IMR-90 (cell line): ENCODE measurements at regions not wholly inside any gene's neighbourhood (a gene's known extent, or its start where the extent isn't known, plus 50 kb on each side); places are given as distances from the start of the nearest gene placed in this dataset.

ENCODE experiments used
- ATAC-seq: fragments of 200-7000 bp; cut with Tn5 transposase; 2 replicates; pipeline ENCODE4 v1.9.1; 2020; ENCODE audit warnings: low read depth, mild to moderate bottlenecking, moderate library complexity
- BruUV-seq: library from RNA; stranded (reverse); fragments of 400-500 nt; replicated peaks from 2 replicates; lab custom pipeline; 2021; lab: Mats Ljungman, UMichigan
- CTCF ChIA-PET: fragments of 300-600 bp; formaldehyde crosslinking; extraction: SDS; loops from one replicate; lab custom pipeline; 2021; ENCODE audit warnings: antibody characterized with exemption; lab: Yijun Ruan, JAX
- POLR2A ChIA-PET: fragments of 300-600 bp; sonication (Branson Sonifier 250); formaldehyde crosslinking; loops from one replicate; lab custom pipeline; 2022; ENCODE audit warnings: antibody characterized with exemption; ENCODE audit not compliant: unreplicated experiment; lab: Charles Lee
- DNase-seq: peaks from one replicate; pipeline ENCODE4 v3.0.0; 2013
- H2AFZ ChIP-seq: replicated peaks from 2 replicates; pipeline ENCODE3; 2013; ENCODE audit warnings: low read length, mild to moderate bottlenecking; ENCODE audit not compliant: poor library complexity
- H2AK5ac ChIP-seq: 2 replicates; pipeline ENCODE4 v1.6.1; 2013; ENCODE audit warnings: low read depth, low read length, inconsistent platforms
- H2AK9ac ChIP-seq: replicated peaks from 2 replicates; pipeline ENCODE3; 2013; ENCODE audit warnings: mild to moderate bottlenecking, low read depth, low read length, moderate library complexity; ENCODE audit not compliant: poor library complexity
- H2BK120ac ChIP-seq: 2 replicates; pipeline ENCODE4 v1.6.1; 2013; ENCODE audit warnings: low read depth, low read length, inconsistent platforms
- H2BK15ac ChIP-seq: 3 replicates; pipeline ENCODE4 v1.6.1; 2013; ENCODE audit warnings: low read depth, low read length, inconsistent platforms
- H2BK20ac ChIP-seq: 2 replicates; pipeline ENCODE4 v1.6.1; 2013; ENCODE audit warnings: low read depth, mild to moderate bottlenecking, inconsistent platforms, low read length, moderate library complexity
- H2BK5ac ChIP-seq: 2 replicates; pipeline ENCODE4 v1.6.1; 2013; ENCODE audit warnings: mild to moderate bottlenecking, low read depth, low read length, inconsistent platforms; ENCODE audit not compliant: poor library complexity, severe bottlenecking
- H3K14ac ChIP-seq: replicated peaks from 2 replicates; pipeline ENCODE4 v1.6.1; 2013; ENCODE audit warnings: low read depth, low read length, inconsistent platforms
- H3K18ac ChIP-seq: 2 replicates; pipeline ENCODE4 v1.6.1; 2013; ENCODE audit warnings: low read depth, low read length, control low read depth
- H3K23ac ChIP-seq: 2 replicates; pipeline ENCODE4 v1.6.1; 2013; ENCODE audit warnings: low read depth, low read length, inconsistent platforms
- H3K27ac ChIP-seq: 2 replicates; pipeline ENCODE4 v1.5.1; 2013; ENCODE audit warnings: mild to moderate bottlenecking, control low read depth, low read length; ENCODE audit not compliant: insufficient read depth
- H3K27me3 ChIP-seq: 2 replicates; pipeline ENCODE4 v1.6.1; 2013; ENCODE audit warnings: low read length; ENCODE audit not compliant: control insufficient read depth, insufficient read depth
- H3K36me3 ChIP-seq: 2 replicates; pipeline ENCODE4 v1.6.1; 2013; ENCODE audit warnings: low read length, mixed read lengths; ENCODE audit not compliant: control insufficient read depth, insufficient read depth
- H3K4ac ChIP-seq: 2 replicates; pipeline ENCODE4 v1.6.1; 2013; ENCODE audit warnings: low read depth, low read length, inconsistent platforms
- H3K4me1 ChIP-seq: 2 replicates; pipeline ENCODE4 v1.6.1; 2013; ENCODE audit warnings: low read length, mixed read lengths; ENCODE audit not compliant: control insufficient read depth, insufficient read depth
- H3K4me2 ChIP-seq: 2 replicates; pipeline ENCODE4 v1.6.1; 2013; ENCODE audit warnings: low read depth, mild to moderate bottlenecking, control low read depth, low read length, moderate library complexity
- H3K4me3 ChIP-seq: 2 replicates; pipeline ENCODE4 v1.5.1; 2013; ENCODE audit warnings: low read depth, mild to moderate bottlenecking, control low read depth, low read length, moderate library complexity; ENCODE audit not compliant: insufficient read depth
- H3K56ac ChIP-seq: 2 replicates; pipeline ENCODE4 v1.6.1; 2013; ENCODE audit warnings: low read length, inconsistent platforms; ENCODE audit not compliant: insufficient read depth; ENCODE audit errors: extremely low read depth
- H3K79me1 ChIP-seq, 2 experiments: 2 replicates each; pipeline ENCODE4 v1.6.1; 2013; ENCODE audit warnings: low read length in 2 of 2, inconsistent platforms in 1 of 2, low read depth in 1 of 2
- H3K9ac ChIP-seq: 2 replicates; pipeline ENCODE4 v1.6.1; 2013; ENCODE audit warnings: low read depth, low read length, control low read depth
- H3K9me1 ChIP-seq: 2 replicates; pipeline ENCODE4 v1.6.1; 2013; ENCODE audit warnings: low read length, inconsistent platforms; ENCODE audit not compliant: insufficient read depth
- H3K9me3 ChIP-seq: 2 replicates; pipeline ENCODE4 v1.6.1; 2013; ENCODE audit warnings: low read length; ENCODE audit not compliant: control insufficient read depth, insufficient read depth
- H4K20me1 ChIP-seq: 2 replicates; pipeline ENCODE4 v1.6.1; 2013; ENCODE audit warnings: low read length, inconsistent platforms; ENCODE audit not compliant: insufficient read depth
- H4K5ac ChIP-seq: 2 replicates; pipeline ENCODE4 v1.6.1; 2013; ENCODE audit warnings: mild to moderate bottlenecking, low read depth, low read length, control low read depth
- H4K8ac ChIP-seq, 2 experiments: 2 replicates each; pipeline ENCODE4 v1.6.1; 2013; ENCODE audit warnings: low read depth in 2 of 2, low read length in 2 of 2, control low read depth in 1 of 2, inconsistent platforms in 1 of 2
- H4K91ac ChIP-seq: 2 replicates; pipeline ENCODE4 v1.6.1; 2013; ENCODE audit warnings: low read depth, low read length, inconsistent platforms; ENCODE audit not compliant: insufficient read depth
- BHLHE40 ChIP-seq: fragments of 150-350 bp; IDR thresholded peaks from 2 replicates; pipeline ENCODE4 v1.6.1; 2016; ENCODE audit warnings: mild to moderate bottlenecking, low read depth, low read length
- CEBPB ChIP-seq: IDR thresholded peaks from 2 replicates; pipeline ENCODE4 v1.6.1; 2012; ENCODE audit warnings: low read depth, low read length, improper control_type of control experiment
- CHD1 ChIP-seq: IDR thresholded peaks from 2 replicates; pipeline ENCODE4 v1.6.1; 2012; ENCODE audit warnings: low read depth, low read length, improper control_type of control experiment
- CTCF ChIP-seq: conservative IDR thresholded peaks from 2 replicates; pipeline ENCODE4 v1.5.1; 2012; ENCODE audit warnings: mild to moderate bottlenecking, low read depth, low read length, improper control_type of control experiment
- ELK1 ChIP-seq: fragments of 150-350 bp; IDR thresholded peaks from 2 replicates; pipeline ENCODE4 v1.6.1; 2016; ENCODE audit warnings: low read depth, mild to moderate bottlenecking, low read length, moderate library complexity, borderline replicate concordance
- FOS ChIP-seq: fragments of 150-350 bp; IDR thresholded peaks from 2 replicates; pipeline ENCODE4 v1.6.1; 2016; ENCODE audit warnings: low read depth, low read length
- MAFK ChIP-seq: IDR thresholded peaks from 2 replicates; pipeline ENCODE4 v1.6.1; 2012; ENCODE audit warnings: low read depth, low read length, improper control_type of control experiment
- MAZ ChIP-seq: IDR thresholded peaks from 2 replicates; pipeline ENCODE4 v1.6.1; 2012; ENCODE audit warnings: low read depth, mild to moderate bottlenecking, low read length, improper control_type of control experiment, moderate library complexity, borderline replicate concordance
- MXI1 ChIP-seq: IDR thresholded peaks from 2 replicates; pipeline ENCODE4 v1.6.1; 2012; ENCODE audit warnings: low read depth, mild to moderate bottlenecking, low read length, moderate library complexity, borderline replicate concordance
- NFE2L2 ChIP-seq: fragments of 150-350 bp; IDR thresholded peaks from 2 replicates; pipeline ENCODE4 v1.6.1; 2016; ENCODE audit warnings: low read depth, mild to moderate bottlenecking, low read length
- POLR2A ChIP-seq: IDR thresholded peaks from 2 replicates; pipeline ENCODE4 v1.6.1; 2012; ENCODE audit warnings: mild to moderate bottlenecking, low read depth, low read length
- RAD21 ChIP-seq: IDR thresholded peaks from 2 replicates; pipeline ENCODE4 v1.6.1; 2012; ENCODE audit warnings: low read length, improper control_type of control experiment
- RCOR1 ChIP-seq: IDR thresholded peaks from 2 replicates; pipeline ENCODE4 v1.6.1; 2012; ENCODE audit warnings: mild to moderate bottlenecking, low read length, improper control_type of control experiment; ENCODE audit not compliant: insufficient replicate concordance
- RFX5 ChIP-seq: IDR thresholded peaks from 2 replicates; pipeline ENCODE4 v1.8.0; 2012; ENCODE audit warnings: low read depth, mild to moderate bottlenecking, low read length, moderate library complexity
- SMC3 ChIP-seq: fragments of 150-350 bp; IDR thresholded peaks from 2 replicates; pipeline ENCODE4 v1.6.1; 2016; ENCODE audit warnings: low read depth, mild to moderate bottlenecking, antibody characterized with exemption, low read length, moderate library complexity
- USF2 ChIP-seq: fragments of 150-350 bp; IDR thresholded peaks from 2 replicates; pipeline ENCODE4 v1.6.1; 2017; ENCODE audit warnings: mild to moderate bottlenecking, antibody characterized with exemption, low read length, low read depth
- WGBS, 2 experiments: methylation state at CpG; one replicate each; pipeline versions ENCODE4 v1.1.5 to v1.1.7; 2013; ENCODE audit warnings: missing lambda C conversion rate in 2 of 2; ENCODE audit not compliant: insufficient read length in 1 of 2; ENCODE audit errors: extremely low coverage in 2 of 2; 5-methylcytosine and 5-hydroxymethylcytosine counted together
- dilution Hi-C: fragments of 300-500 bp; cut with HindIII; formaldehyde crosslinking; loops from one replicate; pipeline ENCODE4 v1.14.3; 2018; ENCODE audit warnings: low sequenced_read_pairs; ENCODE audit not compliant: unreplicated experiment
- in situ Hi-C: fragments of 300-500 bp; cut with MboI; formaldehyde crosslinking; loops from 3 replicates; pipeline ENCODE4 v1.14.3; 2019; ENCODE audit warnings: low sequenced_read_pairs, inconsistent platforms, mixed read lengths
- intact Hi-C: fragments of 100-400 bp; cut with micrococcal nuclease; formaldehyde crosslinking; loops from 2 replicates; pipeline ENCODE4 v1.10.0; 2022

DNA sequence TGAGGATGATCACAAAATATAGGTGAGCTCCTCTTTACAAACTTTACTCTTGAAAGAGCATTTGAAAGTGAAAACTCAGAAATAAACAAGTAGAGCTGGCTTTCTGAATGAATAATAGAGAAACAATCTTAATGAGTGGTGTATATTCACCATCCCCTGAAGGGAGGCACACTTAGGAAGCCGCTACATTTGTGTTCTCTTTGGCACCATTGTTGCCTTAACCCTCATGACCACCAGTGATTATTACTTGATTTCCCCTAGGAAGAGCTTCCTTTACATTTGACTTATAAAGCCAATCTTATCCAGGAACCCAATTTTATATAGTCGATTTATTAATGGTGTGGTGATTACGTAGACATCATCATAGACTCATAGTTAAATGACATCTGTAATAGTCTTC, 883.9 kb downstream of the TBL1XR1 start:
- Histone ChIP-seq H3K9ac (no peak overlapping the region), H2AK5ac (no peak overlapping the region), H4K5ac (no peak overlapping the region), H3K27ac (no peak overlapping the region), H3K36me3 (no peaks in the 10 kb centered on the region), H2BK5ac (no peak overlapping the region), H3K23ac (no peak overlapping the region), H3K4ac (no peak overlapping the region), H3K9me1 (no peaks in the 10 kb centered on the region), H3K4me2 (no peak overlapping the region), H2BK20ac (no peak overlapping the region), H3K14ac (no peak overlapping the region), H3K4me1 (no peaks in the 10 kb centered on the region), H3K18ac (no peak overlapping the region), H2AK9ac (no peak overlapping the region), H3K4me3 (no peak overlapping the region), H3K56ac (no peak overlapping the region), H2AFZ (no peak overlapping the region), H4K8ac (no peak overlapping the region), H2BK120ac (no peak overlapping the region), H2BK15ac (no peak overlapping the region), H3K79me1 (no peaks in the 10 kb centered on the region), H3K27me3 (no peaks in the 10 kb centered on the region), H4K91ac (no peak overlapping the region), H3K9me3 (no peaks in the 10 kb centered on the region), H4K20me1 (no peaks in the 10 kb centered on the region)
- intact Hi-C loops (no loop called here), dilution Hi-C loops (no loop called here), in situ Hi-C loops (no loop called here)
- BruUV-seq: no TSS peak
- CTCF ChIA-PET: interaction anchor here (0.6 kb wide), 1 partner anchor 134 kb away, joined by 3 read pairs; no protein-coding TSS in a partner anchor
- no peak for ATAC-seq
- DNase-seq: no peak
- TF ChIP-seq MAFK (no peak), CTCF (no peak), CEBPB (no peak), BHLHE40 (no peak), MXI1 (no peak), MAZ (no peak), ELK1 (no peak), RCOR1 (no peak), RFX5 (no peak), FOS (no peak), RAD21 (no peak), POLR2A (no peak), USF2 (no peak), CHD1 (no peak), NFE2L2 (no peak), SMC3 (no peak)
- 50% methylated on average over 1 of the region's 3 CpGs; no CpG with 5 or more reads in 1 of the 2 experiments for whole genome bisulfite sequencing, 2 experiments
- POLR2A ChIA-PET: no interaction called here
